WERI-Rb-1 (cell line): ENCODE measurements at regions not wholly inside any gene's neighbourhood (a gene's known extent, or its start where the extent isn't known, plus 50 kb on each side); places are given as distances from the start of the nearest gene placed in this dataset.
A peak's percentile ranks its signal among the peaks of the same experiment; 100 is the strongest.

Source experiments
- DNase-seq: peaks from one replicate; pipeline ENCODE4 v3.0.0-alpha.2; 2020
- H3K27ac ChIP-seq: fragments of 250-450 bp; sonication (Bioruptor Pico); 2 replicates; pipeline ENCODE4 v1.5.1; 2020; ENCODE audit warnings: mild to moderate bottlenecking, moderate library complexity
- H3K27me3 ChIP-seq: fragments of 250-450 bp; sonication (Bioruptor Pico); 2 replicates; pipeline ENCODE4 v1.5.1; 2021; ENCODE audit warnings: mild to moderate bottlenecking, low read depth, moderate library complexity; ENCODE audit not compliant: insufficient read depth, severe bottlenecking
- H3K36me3 ChIP-seq: fragments of 250-450 bp; sonication (Bioruptor Pico); 2 replicates; pipeline ENCODE4 v1.5.1; 2020; ENCODE audit warnings: mild to moderate bottlenecking, moderate library complexity
- H3K4me3 ChIP-seq: 2 replicates; pipeline ENCODE4 v1.5.1; 2011; ENCODE audit warnings: low read depth, mild to moderate bottlenecking, control low read depth, low read length
- H3K9me3 ChIP-seq: fragments of 250-450 bp; sonication (Bioruptor Pico); 2 replicates; pipeline ENCODE4 v1.5.1; 2021; ENCODE audit warnings: mild to moderate bottlenecking, moderate library complexity; ENCODE audit not compliant: severe bottlenecking
- CTCF ChIP-seq: IDR thresholded peaks from 2 replicates; pipeline ENCODE4 v1.5.1; 2011; ENCODE audit warnings: low read depth, mild to moderate bottlenecking, control low read depth, inconsistent platforms, low read length

GRCh38 chr3:27633224-27633545 is 88.9 kb downstream of the EOMES start:
- Histone ChIP-seq H3K36me3 (no peaks in the 10 kb centered on the region), H3K4me3 (peak overlapping the region; percentile 47), H3K9me3 (no peaks in the 10 kb centered on the region), H3K27ac (no peak overlapping the region), H3K27me3 (no peaks in the 10 kb centered on the region)
- no peak for DNase-seq
- TF ChIP-seq CTCF = no peak

- no peak for TF ChIP-seq CTCF
- peak overlapping the region; percentile 47 for H3K4me3 ChIP-seq
- peak; percentile 40 for DNase-seq
- no peaks in the 10 kb centered on the region for H3K9me3 ChIP-seq
- no peaks in the 10 kb centered on the region for H3K27me3 ChIP-seq
- H3K36me3 ChIP-seq = no peaks in the 10 kb centered on the region
- no peak overlapping the region for H3K27ac ChIP-seq
Measured at GRCh38 chr3:27632431-27633223, 89.5 kb downstream of the EOMES start.

GRCh38 chr3:27630885-27631284 is 91.2 kb downstream of the EOMES start:
- Histone ChIP-seq H3K9me3 (no peaks in the 10 kb centered on the region), H3K4me3 (no peak overlapping the region), H3K27me3 (no peaks in the 10 kb centered on the region), H3K36me3 (no peaks in the 10 kb centered on the region), H3K27ac (no peak overlapping the region)
- no peak for TF ChIP-seq CTCF
- DNase-seq = no peak

- no peaks in the 10 kb centered on the region for H3K36me3 ChIP-seq
- no peak overlapping the region for H3K4me3 ChIP-seq
- no peak for DNase-seq
- H3K9me3 ChIP-seq = no peaks in the 10 kb centered on the region
- no peak for TF ChIP-seq CTCF
- no peak overlapping the region for H3K27ac ChIP-seq
- no peaks in the 10 kb centered on the region for H3K27me3 ChIP-seq
Measured at GRCh38 chr3:27629366-27629765, 92.8 kb downstream of the EOMES start.

- DNase-seq = no peak
- no peak for TF ChIP-seq CTCF
- H3K4me3 ChIP-seq = no peak overlapping the region
- H3K9me3 ChIP-seq = no peaks in the 10 kb centered on the region
- no peak overlapping the region for H3K27ac ChIP-seq
- H3K36me3 ChIP-seq = no peaks in the 10 kb centered on the region
- H3K27me3 ChIP-seq = no peaks in the 10 kb centered on the region
Measured at GRCh38 chr3:27628026-27628750, 93.9 kb downstream of the EOMES start.
